ENCODE measurements at regions not wholly inside any gene's neighbourhood (a gene's known extent, or its start where the extent isn't known, plus 50 kb on each side); places are given as distances from the start of the nearest gene placed in this dataset.

GRCh38 chr2:239834143-239834542 lies 191.0 kb downstream of the NDUFA10 start:
- ATAC-seq (no peak), DNase-seq (ENCODE audit: low read depth, low spot score) (no peak), FAIRE-seq (no peak)
- Histone ChIP-seq H3K27me3 (replicated peaks in 1 of 2; ENCODE audit: control insufficient read depth in 2 of 2, insufficient read depth in 2 of 2, low read length in 1 of 2) (no peaks in the 10 kb centered on the region), H4K20me1 (ENCODE audit: control insufficient read depth, insufficient read depth) (no peaks in the 10 kb centered on the region), H3K79me2 (ENCODE audit: control insufficient read depth, insufficient read depth, low read length) (no peaks in the 10 kb centered on the region), H2AFZ (ENCODE audit: control insufficient read depth, low read depth, low read length) (no peak overlapping the region), H3K9me3 (replicated peaks; ENCODE audit: control insufficient read depth, insufficient read depth, low read length) (peaks cover 2% of the 10 kb centered on the region; the same call in 1 of the 3 replicates), H3K27ac (ENCODE audit: control insufficient read depth, insufficient read depth) (no peak overlapping the region), H3K36me3 (ENCODE audit: control insufficient read depth in 2 of 2, insufficient read depth in 2 of 2, low read length in 1 of 2) (no peaks in the 10 kb centered on the region), H3K9ac (ENCODE audit: control insufficient read depth, insufficient read depth, low read length) (no peak overlapping the region), H3K4me3 (no peak overlapping the region), H3K4me1 (ENCODE audit: control insufficient read depth, insufficient read depth, low read length) (no peaks in the 10 kb centered on the region), H3K4me2 (ENCODE audit: control insufficient read depth, insufficient read depth) (no peak overlapping the region)
- no TSS peak for BruUV-seq (replicated peaks)
- ChIA-PET POLR2A (no interaction called here), CTCF (interaction anchor here (1.0 kb wide), 1 partner anchor 10 kb away, joined by 3 read pairs; no protein-coding TSS in a partner anchor), SMC1A (ENCODE audit: uncharacterized antibody, unreplicated experiment) (no interaction called here), RAD21 (ENCODE audit: unreplicated experiment) (no interaction called here)
- TF ChIP-seq NFYA (IDR thresholded peaks at IDR 0.05; ENCODE audit: borderline replicate concordance, low read depth, low read length) (no peak), BMI1 (IDR thresholded peaks at IDR 0.05; ENCODE audit: borderline replicate concordance) (no peak), RAD21 (IDR thresholded peaks at IDR 0.05; ENCODE audit: insufficient read depth, low read depth, low read length) (no peak), CTCF (IDR thresholded peaks at IDR 0.05 in 2 of 3, conservative IDR thresholded peaks at IDR 0.05 in 1 of 3; ENCODE audit: control insufficient read depth in 2 of 3, extremely low read depth in 1 of 3, insufficient read depth in 1 of 3, low read depth in 3 of 3, low read length in 3 of 3) (no peak), YBX1 (IDR thresholded peaks at IDR 0.05) (no peak), ZBED1 (IDR thresholded peaks at IDR 0.05; ENCODE audit: borderline replicate concordance) (no peak), RELA (IDR thresholded peaks at IDR 0.05; ENCODE audit: borderline replicate concordance, partially characterized antibody) (no peak), ZNF24 (IDR thresholded peaks at IDR 0.05) (no peak), POU2F2 (IDR thresholded peaks at IDR 0.05; ENCODE audit: borderline replicate concordance, low read depth, low read length) (no peak), SREBF2 (IDR thresholded peaks at IDR 0.05; ENCODE audit: low read length) (no peak), PAX8 (IDR thresholded peaks at IDR 0.05) (no peak), MTA3 (IDR thresholded peaks at IDR 0.05; ENCODE audit: borderline replicate concordance, low read length) (no peak), SMAD5 (IDR thresholded peaks at IDR 0.05; ENCODE audit: low read depth) (no peak), FOS (IDR thresholded peaks at IDR 0.05; ENCODE audit: borderline replicate concordance, extremely low read depth, insufficient read length) (no peak), HCFC1 (IDR thresholded peaks at IDR 0.05; ENCODE audit: low read length) (no peak), PAX5 (IDR thresholded peaks at IDR 0.05; ENCODE audit: borderline replicate concordance, low read depth, low read length) (no peak), SUPT20H (IDR thresholded peaks at IDR 0.05; ENCODE audit: borderline replicate concordance, control insufficient read depth, low read depth, low read length) (no peak), NR2F1 (conservative IDR thresholded peaks at IDR 0.05) (no peak)
- in situ Hi-C loops (cut with MboI) (no loop called here), intact Hi-C loops (cut with micrococcal nuclease; ENCODE audit: unreplicated experiment) (no loop called here)
- 21% methylated on average over 8 of the region's 8 CpGs for WGBS (ENCODE audit: insufficient coverage, insufficient replicate concordance, low lambda C conversion rate, missing lambda C conversion rate)

Data from GM12878 (cell line).